Ovary (tissue), 3 donors: ENCODE measurements at regions not wholly inside any gene's neighbourhood (a gene's known extent, or its start where the extent isn't known, plus 50 kb on each side); places are given as distances from the start of the nearest gene placed in this dataset.

Experiments used
- CTCF ChIP-seq, 3 donors: fragments of 450-650 bp in 2 of 3; fragments of 200-600 bp in 1 of 3; IDR thresholded peaks; one replicate each; pipeline versions ENCODE4 v1.5.1 to v1.8.0; 2016 to 2022; ENCODE audit warnings: antibody characterized with exemption in 3 of 3, mild to moderate bottlenecking in 1 of 3
- POLR2A ChIP-seq: fragments of 450-650 bp; IDR thresholded peaks from one replicate; pipeline ENCODE4 v1.6.1; 2017; ENCODE audit warnings: antibody characterized with exemption, mild to moderate bottlenecking, moderate library complexity
- donor health status: DM: no; HTN: no; CAD: no.

GRCh38 chr1:119219711-119220110 lies 79.3 kb upstream of the WARS2 start:
- no peak for TF ChIP-seq POLR2A
- TF ChIP-seq CTCF (IDR thresholded peaks at IDR 0.05) = no peak
